GM19023 (cell line): ENCODE measurements at regions not wholly inside any gene's neighbourhood (a gene's known extent, or its start where the extent isn't known, plus 50 kb on each side); places are given as distances from the start of the nearest gene placed in this dataset.
A peak's percentile ranks its signal among the peaks of the same experiment; 100 is the strongest.
"Not testable (repeated sequence)": the region's sequence is repeated elsewhere in the genome, so short reads cannot be mapped to it uniquely, and the experiment has no call there.

Experiments used
- ATAC-seq: cut with Tn5 transposase; IDR thresholded peaks from one replicate; pipeline ENCODE4 v1.9.1; 2021; ENCODE audit warnings: mild to moderate bottlenecking, moderate library complexity; ENCODE audit not compliant: unreplicated experiment

GRCh38 chr4:117135634-117136354 lies 50.4 kb upstream of the TRAM1L1 start:
- ATAC-seq, result no peak

DNA sequence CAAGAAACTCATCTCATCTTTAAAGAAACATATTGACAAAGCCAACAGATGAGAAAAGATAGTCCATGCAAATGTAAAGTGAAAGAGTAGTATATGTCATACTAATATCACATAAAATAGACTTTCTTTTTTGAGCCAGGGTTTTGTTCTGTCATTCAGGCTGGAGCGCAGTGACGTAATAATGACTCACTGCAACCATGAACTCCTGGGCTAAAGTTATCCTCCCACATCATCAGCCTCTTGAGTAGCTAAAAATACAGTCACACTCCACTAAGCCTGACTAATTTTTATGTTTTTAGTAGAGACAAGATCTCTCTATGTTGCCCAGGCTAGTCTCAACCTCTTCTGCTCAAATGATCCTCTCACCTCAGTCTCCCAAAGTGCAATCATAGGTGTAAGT lies 51.8 kb upstream of the TRAM1L1 start:
- no peak for ATAC-seq

GRCh38 chr4:117138732-117139131 lies 53.4 kb upstream of the TRAM1L1 start:
- ATAC-seq, result not testable (repeated sequence)

DNA sequence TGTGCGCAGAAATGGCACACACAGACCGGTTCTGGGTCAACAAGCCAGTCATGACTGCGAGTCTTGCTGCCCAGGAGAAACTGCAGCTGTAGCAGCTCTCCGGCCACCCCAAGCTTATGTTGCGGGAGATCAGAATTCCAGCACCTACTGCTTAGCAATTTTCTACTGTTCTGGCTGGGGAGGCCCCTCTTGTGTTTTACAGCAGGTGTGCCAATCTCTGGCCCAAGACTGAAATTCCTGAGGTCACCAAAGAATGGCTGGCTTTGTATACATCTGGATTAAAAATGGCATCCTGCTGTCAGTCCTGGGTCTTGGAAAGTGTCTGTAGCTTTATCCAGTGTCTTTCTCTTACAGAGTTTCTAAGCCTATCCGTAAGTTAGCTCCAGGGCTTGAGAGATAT lies 68.9 kb upstream of the TRAM1L1 start:
- ATAC-seq, result no peak

DNA sequence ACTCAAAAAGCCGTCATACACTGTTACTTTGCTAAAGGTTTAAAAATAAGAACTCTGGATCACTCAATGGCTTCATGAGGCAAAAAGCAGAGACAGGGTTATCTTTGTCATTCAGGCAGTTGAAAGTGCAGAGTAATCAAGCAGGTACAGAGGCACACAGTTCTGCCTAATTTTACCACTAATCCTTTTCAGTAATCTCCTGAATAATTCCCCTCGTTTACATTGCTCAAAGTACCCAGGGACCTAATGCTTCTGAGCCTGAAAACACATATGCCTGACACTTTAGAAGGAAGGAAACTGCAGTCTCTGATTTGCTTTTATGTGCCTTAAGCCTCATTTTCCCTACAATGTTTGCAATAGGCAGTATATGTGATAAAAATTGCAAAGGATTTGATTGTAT lies 71.4 kb upstream of the TRAM1L1 start:
- ATAC-seq, result no peak

DNA sequence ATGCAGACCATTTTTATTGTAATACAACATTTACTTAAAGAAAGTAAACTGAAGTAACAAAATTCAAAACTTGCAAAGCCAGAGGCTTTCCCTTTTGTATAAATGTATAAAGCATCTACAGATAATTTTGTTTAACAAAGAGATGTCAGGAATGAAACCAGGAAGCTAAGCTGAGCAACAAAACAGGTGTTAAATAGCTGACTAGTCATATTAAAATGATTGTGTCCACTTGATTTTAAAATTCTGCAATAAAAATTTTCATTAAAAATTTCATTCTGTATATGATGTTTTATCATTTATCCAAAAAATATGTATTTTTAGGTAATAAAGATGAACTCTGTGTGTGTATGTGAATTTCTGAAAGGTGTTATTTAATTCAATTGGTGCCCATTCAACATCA lies 72.0 kb upstream of the TRAM1L1 start:
- no peak for ATAC-seq

GRCh38 chr4:117162976-117163375 lies 77.6 kb upstream of the TRAM1L1 start:
- no peak for ATAC-seq

DNA sequence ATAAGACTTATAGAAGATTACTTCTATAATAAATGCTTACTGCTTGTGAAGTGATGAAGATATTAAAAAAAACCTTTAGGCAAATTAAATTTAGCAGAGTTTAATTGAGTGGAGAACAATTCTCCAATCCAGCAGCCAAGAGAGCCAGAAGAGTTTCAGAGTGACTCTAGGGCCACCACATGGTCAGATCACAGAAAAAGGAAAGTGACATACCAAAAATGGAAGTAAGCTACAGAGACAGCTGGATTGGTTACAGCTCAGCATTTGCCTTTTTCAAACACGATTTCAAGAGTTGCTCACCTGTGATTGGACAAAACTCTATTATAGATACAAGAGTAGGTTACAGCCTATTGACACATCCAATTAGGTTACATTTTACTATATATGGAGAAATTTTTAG lies 79.0 kb upstream of the TRAM1L1 start:
- ATAC-seq, result no peak

GRCh38 chr4:117175369-117175768 lies 90.0 kb upstream of the TRAM1L1 start:
- not testable (repeated sequence) for ATAC-seq

GRCh38 chr4:117203231-117203630 lies 117.9 kb upstream of the TRAM1L1 start:
- ATAC-seq, result no peak

DNA sequence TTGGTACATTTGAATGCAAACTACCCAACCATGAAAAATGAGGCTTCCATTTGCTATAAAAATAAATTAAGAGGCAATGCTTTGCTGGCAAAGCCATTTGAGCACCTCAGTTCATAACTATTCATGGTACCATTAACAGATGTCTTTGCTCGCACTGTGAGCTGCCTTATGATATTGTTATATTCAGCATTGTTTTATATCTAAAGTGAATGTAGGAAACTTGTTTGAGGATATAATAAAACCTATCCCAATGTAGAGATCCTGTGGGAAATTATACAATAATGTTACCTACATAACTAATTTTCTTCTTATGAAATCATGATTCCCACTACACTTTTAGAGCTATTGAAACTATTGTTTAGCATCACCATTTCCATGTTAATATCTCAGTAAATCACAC lies 125.2 kb upstream of the TRAM1L1 start:
- ATAC-seq, result no peak

DNA sequence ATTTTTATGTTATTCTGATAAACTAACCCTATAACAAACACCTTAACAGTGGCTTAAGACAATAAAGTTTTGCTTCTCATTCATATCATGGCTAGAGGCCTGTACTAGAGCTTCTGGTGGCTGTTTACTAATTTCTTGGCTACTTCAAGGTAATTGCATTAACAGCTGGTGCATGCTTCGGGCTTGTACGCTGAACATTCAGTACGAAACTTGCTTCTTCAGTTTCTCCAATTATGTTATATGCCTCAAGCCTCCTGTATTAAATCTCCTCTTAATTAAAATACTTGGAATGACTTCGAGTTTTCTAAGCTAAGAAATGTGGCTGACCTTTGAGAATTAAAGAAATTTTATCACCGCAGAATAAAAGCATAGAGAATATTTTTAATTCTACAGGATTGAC lies 138.9 kb upstream of the TRAM1L1 start:
- no peak for ATAC-seq

- no peak for ATAC-seq
Observed at GRCh38 chr4:117225471-117225870, 140.1 kb upstream of the TRAM1L1 start.

DNA sequence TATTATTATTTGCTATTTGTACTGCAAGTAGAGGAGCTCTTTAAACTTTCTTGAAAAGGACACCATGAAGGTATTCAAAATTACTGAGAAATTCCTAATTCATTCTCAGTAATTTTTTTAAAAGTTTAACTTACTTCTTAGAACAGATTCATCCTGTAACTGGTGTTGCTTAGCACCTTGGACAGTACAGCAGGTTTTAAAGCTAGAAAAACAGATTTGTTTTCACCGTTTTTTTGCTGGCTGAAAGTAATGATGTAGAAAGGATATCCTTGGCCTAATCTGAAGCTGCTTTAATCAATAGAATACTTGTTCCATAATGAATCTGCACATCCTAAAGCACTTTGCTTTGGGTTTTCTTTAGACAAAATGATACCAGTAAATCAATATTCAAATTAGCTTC lies 142.5 kb upstream of the TRAM1L1 start:
- ATAC-seq, result no peak

- no peak for ATAC-seq
Observed at GRCh38 chr4:117239434-117239833, 154.1 kb upstream of the TRAM1L1 start.

GRCh38 chr4:117249333-117249732 lies 164.0 kb upstream of the TRAM1L1 start:
- peak; percentile 88 for ATAC-seq

- ATAC-seq, result no peak
Observed at GRCh38 chr4:117264072-117264471, 178.7 kb upstream of the TRAM1L1 start.

- ATAC-seq, result no peak
Observed at GRCh38 chr4:117267317-117267716, 181.9 kb upstream of the TRAM1L1 start.

GRCh38 chr4:117284736-117285135 lies 199.4 kb upstream of the TRAM1L1 start:
- ATAC-seq, result no peak

- no peak for ATAC-seq
Observed at GRCh38 chr4:117293784-117294183, 208.4 kb upstream of the TRAM1L1 start.

- ATAC-seq, result no peak
Observed at GRCh38 chr4:117302226-117302625, 216.8 kb upstream of the TRAM1L1 start.

- ATAC-seq, result no peak
Observed at GRCh38 chr4:117311215-117311614, 225.8 kb upstream of the TRAM1L1 start.

- ATAC-seq, result no peak
Observed at GRCh38 chr4:117311989-117312388, 226.6 kb upstream of the TRAM1L1 start.
